ENCODE measurements at regions not wholly inside any gene's neighbourhood (a gene's known extent, or its start where the extent isn't known, plus 50 kb on each side); places are given as distances from the start of the nearest gene placed in this dataset.
"Not testable (repeated sequence)": the region's sequence is repeated elsewhere in the genome, so short reads cannot be mapped to it uniquely, and the experiment has no call there.

DNA sequence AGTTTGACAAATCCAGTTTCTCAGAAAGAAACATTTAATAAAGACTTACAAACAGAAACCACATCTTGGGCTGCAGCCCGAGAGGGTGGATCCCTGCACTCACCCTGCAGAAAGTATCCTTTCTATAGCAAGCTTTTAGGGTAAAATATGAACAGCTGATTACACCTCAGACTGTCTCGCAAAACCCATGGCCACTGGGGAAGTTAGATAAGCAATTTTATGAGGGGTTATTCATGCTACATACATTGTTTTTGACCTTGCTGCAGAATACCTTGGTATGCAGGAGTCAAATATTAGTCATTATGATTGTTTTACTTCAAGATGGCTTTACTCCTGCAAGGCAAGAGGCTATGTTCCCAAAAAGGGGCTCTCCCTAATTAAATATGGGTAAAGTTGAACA, 126.9 kb downstream of the OR2B2 start:
- no peaks in the 10 kb centered on the region for H3K36me3 ChIP-seq (ENCODE audit: control insufficient read depth in 5 of 5, insufficient read depth in 5 of 5, low read length in 5 of 5)
- no peaks in the 10 kb centered on the region for H3K4me1 ChIP-seq (ENCODE audit: control insufficient read depth in 5 of 5, insufficient read depth in 5 of 5, low read length in 5 of 5)
- peaks cover 0 to 4% (median 0%) of the 10 kb centered on the region in 5 donors for H3K27me3 ChIP-seq (ENCODE audit: control insufficient read depth in 5 of 5, insufficient read depth in 4 of 5, low read length in 5 of 5)
- H3K27ac ChIP-seq (ENCODE audit: low read depth, low read length): no peak overlapping the region
- H3K9me3 ChIP-seq (ENCODE audit: control insufficient read depth in 5 of 5, low read length in 5 of 5): no peaks in the 10 kb centered on the region
- no peak overlapping the region for H3K4me3 ChIP-seq (ENCODE audit: low read depth in 1 of 5, low read length in 5 of 5)
- H3K9ac ChIP-seq (ENCODE audit: low read length in 5 of 5): no peak overlapping the region

DNA sequence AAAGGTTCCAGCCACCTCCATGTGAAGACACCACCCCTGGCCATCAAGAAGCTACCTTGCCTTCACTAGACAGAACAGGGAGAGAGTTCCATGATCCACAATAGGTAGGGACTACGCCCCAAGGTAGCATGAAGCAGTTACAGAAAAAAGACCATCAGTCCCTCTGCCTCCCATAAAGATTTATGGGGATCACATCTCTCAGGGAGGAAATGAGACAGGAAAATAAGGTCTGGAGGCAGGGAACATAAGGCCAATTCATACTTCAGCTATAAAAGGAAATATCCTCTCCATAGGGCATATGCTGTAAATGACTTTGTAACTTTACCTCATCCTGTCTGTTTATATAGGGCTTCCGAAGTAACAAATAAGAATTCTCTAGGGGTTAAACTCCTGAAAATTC, 129.4 kb downstream of the OR2B2 start:
- H3K9me3 ChIP-seq (ENCODE audit: control insufficient read depth in 5 of 5, low read length in 5 of 5): no peaks in the 10 kb centered on the region
- H3K27ac ChIP-seq (ENCODE audit: low read depth, low read length): no peak overlapping the region
- H3K36me3 ChIP-seq (ENCODE audit: control insufficient read depth in 5 of 5, insufficient read depth in 5 of 5, low read length in 5 of 5): no peaks in the 10 kb centered on the region
- H3K9ac ChIP-seq (ENCODE audit: low read length in 5 of 5): no peak overlapping the region
- H3K27me3 ChIP-seq (ENCODE audit: control insufficient read depth in 5 of 5, insufficient read depth in 4 of 5, low read length in 5 of 5): peaks cover 0 to 4% (median 0%) of the 10 kb centered on the region in 5 donors
- no peaks in the 10 kb centered on the region for H3K4me1 ChIP-seq (ENCODE audit: control insufficient read depth in 5 of 5, insufficient read depth in 5 of 5, low read length in 5 of 5)
- H3K4me3 ChIP-seq (ENCODE audit: low read depth in 1 of 5, low read length in 5 of 5): no peak overlapping the region

DNA sequence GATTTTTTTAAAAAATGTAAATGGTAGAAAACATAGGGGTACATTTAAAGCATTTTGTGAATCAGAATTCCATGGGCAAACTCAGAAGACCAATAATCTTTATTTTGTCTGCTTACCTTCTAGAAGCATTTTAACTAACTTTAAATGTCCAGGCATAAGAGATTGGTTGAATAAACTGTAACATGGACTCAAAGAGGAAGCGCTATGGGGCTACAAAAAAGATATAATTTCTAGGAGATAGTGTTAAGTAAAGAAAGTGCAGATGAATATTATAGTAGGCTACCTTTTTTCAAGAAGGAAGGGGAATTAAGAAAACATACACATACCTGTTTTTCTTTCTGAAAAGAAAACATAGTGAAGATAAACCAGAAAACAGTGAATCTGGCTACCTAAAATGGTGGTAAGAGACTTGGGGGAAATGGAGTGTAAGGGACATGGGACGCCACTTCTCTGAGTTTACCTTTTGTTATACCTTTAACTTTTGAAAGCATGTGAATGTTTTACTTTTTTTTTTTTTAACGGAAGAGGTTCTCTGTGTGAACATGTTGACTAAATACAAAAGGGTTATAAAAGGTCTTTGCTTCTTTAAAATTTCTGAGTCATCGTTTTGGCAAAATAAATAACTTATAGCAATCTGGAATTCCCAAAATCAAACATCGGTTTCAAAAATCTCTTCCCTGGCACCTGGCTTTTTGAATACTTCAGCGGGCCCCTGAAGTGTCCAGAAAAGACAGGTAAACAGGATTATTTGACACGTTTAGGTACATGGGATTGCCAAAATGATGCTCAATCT, 133.4 kb downstream of the OR2B2 start:
- Histone ChIP-seq H3K4me1 (ENCODE audit: control insufficient read depth in 5 of 5, insufficient read depth in 5 of 5, low read length in 5 of 5) (no peaks in the 10 kb centered on the region), H3K9ac (ENCODE audit: low read length in 5 of 5) (no peak overlapping the region), H3K27ac (ENCODE audit: low read depth, low read length) (no peak overlapping the region), H3K4me3 (ENCODE audit: low read depth in 1 of 5, low read length in 5 of 5) (no peak overlapping the region), H3K36me3 (ENCODE audit: control insufficient read depth in 5 of 5, insufficient read depth in 5 of 5, low read length in 5 of 5) (no peaks in the 10 kb centered on the region), H3K9me3 (ENCODE audit: control insufficient read depth in 5 of 5, low read length in 5 of 5) (no peaks in the 10 kb centered on the region), H3K27me3 (ENCODE audit: control insufficient read depth in 5 of 5, insufficient read depth in 4 of 5, low read length in 5 of 5) (peaks cover 0 to 6% (median 4%) of the 10 kb centered on the region in 5 donors)

DNA sequence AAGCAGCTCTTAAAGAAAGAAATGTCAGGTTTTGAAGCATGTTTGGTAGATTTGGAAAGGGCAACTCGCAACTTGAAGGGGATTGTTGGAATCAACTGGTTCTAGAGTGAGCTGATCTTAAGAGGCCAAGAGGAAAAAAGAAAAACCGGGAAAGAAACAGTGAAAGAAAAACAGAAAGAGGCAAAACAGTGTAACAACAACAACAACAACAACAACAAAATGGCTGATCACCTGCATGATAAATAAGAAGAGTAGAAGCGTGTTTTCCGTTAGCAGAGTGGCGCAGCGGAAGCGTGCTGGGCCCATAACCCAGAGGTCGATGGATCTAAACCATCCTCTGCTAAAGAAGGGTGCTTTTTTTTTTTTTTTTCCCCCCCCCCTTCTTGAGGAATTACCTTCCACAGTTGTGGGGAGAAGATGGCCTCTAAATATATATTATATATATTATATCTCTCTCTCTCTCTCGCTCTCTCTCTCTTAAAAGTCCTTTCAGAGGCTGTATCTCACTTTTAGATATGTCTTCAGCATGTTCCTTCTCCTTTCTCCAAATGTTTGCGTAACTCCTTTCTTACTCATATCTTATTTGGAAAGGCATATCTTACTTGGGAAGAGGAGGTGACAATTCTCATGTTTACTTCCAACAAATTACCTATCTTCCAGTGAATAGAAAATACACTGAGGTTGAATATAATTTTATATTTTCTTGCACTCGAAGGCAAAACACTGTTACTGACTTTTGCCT, 134.4 kb downstream of the OR2B2 start:
- Histone ChIP-seq H3K9me3 (ENCODE audit: control insufficient read depth in 5 of 5, low read length in 5 of 5) (no peaks in the 10 kb centered on the region), H3K27me3 (ENCODE audit: control insufficient read depth in 5 of 5, insufficient read depth in 4 of 5, low read length in 5 of 5) (peaks cover 0 to 6% (median 4%) of the 10 kb centered on the region in 5 donors), H3K27ac (ENCODE audit: low read depth, low read length) (no peak overlapping the region), H3K9ac (ENCODE audit: low read length in 5 of 5) (no peak overlapping the region), H3K4me1 (ENCODE audit: control insufficient read depth in 5 of 5, insufficient read depth in 5 of 5, low read length in 5 of 5) (peaks cover 0 to 3% (median 1%) of the 10 kb centered on the region in 5 donors), H3K36me3 (ENCODE audit: control insufficient read depth in 5 of 5, insufficient read depth in 5 of 5, low read length in 5 of 5) (no peaks in the 10 kb centered on the region), H3K4me3 (ENCODE audit: low read depth in 1 of 5, low read length in 5 of 5) (no peak overlapping the region)

DNA sequence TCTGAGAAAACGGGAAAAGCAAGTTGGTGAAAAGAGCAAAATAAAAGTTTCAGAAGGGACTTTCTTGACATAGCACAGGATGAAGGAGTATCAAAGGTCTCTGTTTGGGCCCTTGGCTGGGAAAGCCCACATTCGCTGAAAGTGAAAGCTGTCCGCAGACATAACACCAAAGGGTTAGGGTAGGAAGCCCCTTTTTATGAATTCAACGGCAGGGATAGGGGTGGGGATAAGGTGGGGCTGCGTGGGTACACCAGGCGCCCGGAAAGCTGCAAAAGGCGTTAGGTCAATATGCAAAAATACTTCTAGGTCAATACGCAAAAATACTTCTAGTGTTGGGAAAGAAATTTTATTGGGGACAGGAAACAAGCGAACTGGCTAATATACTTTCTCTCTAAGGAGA, 135.1 kb downstream of the OR2B2 start:
- no peak overlapping the region for H3K9ac ChIP-seq (ENCODE audit: low read length in 5 of 5)
- peaks cover 0 to 9% (median 8%) of the 10 kb centered on the region in 5 donors for H3K4me1 ChIP-seq (ENCODE audit: control insufficient read depth in 5 of 5, insufficient read depth in 5 of 5, low read length in 5 of 5)
- no peaks in the 10 kb centered on the region for H3K36me3 ChIP-seq (ENCODE audit: control insufficient read depth in 5 of 5, insufficient read depth in 5 of 5, low read length in 5 of 5)
- H3K27me3 ChIP-seq (ENCODE audit: control insufficient read depth in 5 of 5, insufficient read depth in 4 of 5, low read length in 5 of 5): peaks cover 0 to 6% (median 4%) of the 10 kb centered on the region in 5 donors
- no peaks in the 10 kb centered on the region for H3K9me3 ChIP-seq (ENCODE audit: control insufficient read depth in 5 of 5, low read length in 5 of 5)
- H3K27ac ChIP-seq (ENCODE audit: low read depth, low read length): no peak overlapping the region
- H3K4me3 ChIP-seq (ENCODE audit: low read depth in 1 of 5, low read length in 5 of 5): no peak overlapping the region

DNA sequence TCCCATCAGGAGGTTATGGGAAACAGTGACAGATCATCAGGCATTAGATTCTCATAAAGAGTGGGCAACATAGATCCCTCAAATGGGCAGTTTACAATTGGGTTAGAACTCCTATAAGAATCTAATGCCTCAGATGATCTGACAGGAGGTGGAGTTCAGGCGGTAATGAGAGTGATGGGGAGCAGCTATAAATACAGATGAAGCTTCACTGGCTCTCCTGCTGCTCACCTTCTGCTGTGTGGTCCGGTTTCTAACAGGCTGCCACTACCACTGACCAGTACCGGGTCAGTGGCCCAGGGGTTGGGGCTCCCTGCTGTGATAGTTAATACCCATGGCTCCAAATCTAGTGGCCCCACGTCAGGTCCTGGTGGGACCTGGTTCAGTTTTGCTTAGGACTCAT, 135.7 kb downstream of the OR2B2 start:
- Histone ChIP-seq H3K36me3 (ENCODE audit: control insufficient read depth in 5 of 5, insufficient read depth in 5 of 5, low read length in 5 of 5) (no peaks in the 10 kb centered on the region), H3K27me3 (ENCODE audit: control insufficient read depth in 5 of 5, insufficient read depth in 4 of 5, low read length in 5 of 5) (peaks cover 0 to 6% (median 4%) of the 10 kb centered on the region in 5 donors), H3K4me3 (ENCODE audit: low read depth in 1 of 5, low read length in 5 of 5) (no peak overlapping the region), H3K27ac (ENCODE audit: low read depth, low read length) (no peak overlapping the region), H3K9me3 (ENCODE audit: control insufficient read depth in 5 of 5, low read length in 5 of 5) (no peaks in the 10 kb centered on the region), H3K4me1 (ENCODE audit: control insufficient read depth in 5 of 5, insufficient read depth in 5 of 5, low read length in 5 of 5) (peaks cover 0 to 11% (median 10%) of the 10 kb centered on the region in 5 donors), H3K9ac (ENCODE audit: low read length in 5 of 5) (no peak overlapping the region)

DNA sequence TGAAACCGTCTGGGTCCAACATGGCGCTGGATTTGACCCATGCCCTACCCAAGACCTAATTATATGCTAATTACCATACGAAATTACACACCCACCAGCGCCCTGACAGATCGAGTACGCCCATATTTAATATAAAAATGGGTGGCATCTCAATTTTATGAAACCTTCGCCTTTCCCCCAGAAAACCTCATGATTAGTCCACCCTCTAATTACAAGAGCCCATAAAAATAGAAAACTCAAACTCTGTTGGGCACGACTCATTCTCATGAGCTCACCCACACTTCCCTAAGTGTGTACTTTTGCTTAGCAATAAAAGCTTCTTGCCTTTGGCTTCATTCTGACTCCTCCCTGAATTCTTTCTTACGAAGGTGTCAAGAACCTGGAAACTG, 136.4 kb downstream of the OR2B2 start:
- Histone ChIP-seq H3K27me3 (ENCODE audit: control insufficient read depth in 5 of 5, insufficient read depth in 4 of 5, low read length in 5 of 5) (peaks cover 3 to 13% (median 5%) of the 10 kb centered on the region in 5 donors), H3K4me3 (ENCODE audit: low read depth in 1 of 5, low read length in 5 of 5) (no peak overlapping the region), H3K9me3 (ENCODE audit: control insufficient read depth in 5 of 5, low read length in 5 of 5) (no peaks in the 10 kb centered on the region), H3K36me3 (ENCODE audit: control insufficient read depth in 5 of 5, insufficient read depth in 5 of 5, low read length in 5 of 5) (no peaks in the 10 kb centered on the region), H3K4me1 (ENCODE audit: control insufficient read depth in 5 of 5, insufficient read depth in 5 of 5, low read length in 5 of 5) (peaks cover 0 to 11% (median 10%) of the 10 kb centered on the region in 5 donors), H3K27ac (ENCODE audit: low read depth, low read length) (no peak overlapping the region), H3K9ac (ENCODE audit: low read length in 5 of 5) (no peak overlapping the region)

DNA sequence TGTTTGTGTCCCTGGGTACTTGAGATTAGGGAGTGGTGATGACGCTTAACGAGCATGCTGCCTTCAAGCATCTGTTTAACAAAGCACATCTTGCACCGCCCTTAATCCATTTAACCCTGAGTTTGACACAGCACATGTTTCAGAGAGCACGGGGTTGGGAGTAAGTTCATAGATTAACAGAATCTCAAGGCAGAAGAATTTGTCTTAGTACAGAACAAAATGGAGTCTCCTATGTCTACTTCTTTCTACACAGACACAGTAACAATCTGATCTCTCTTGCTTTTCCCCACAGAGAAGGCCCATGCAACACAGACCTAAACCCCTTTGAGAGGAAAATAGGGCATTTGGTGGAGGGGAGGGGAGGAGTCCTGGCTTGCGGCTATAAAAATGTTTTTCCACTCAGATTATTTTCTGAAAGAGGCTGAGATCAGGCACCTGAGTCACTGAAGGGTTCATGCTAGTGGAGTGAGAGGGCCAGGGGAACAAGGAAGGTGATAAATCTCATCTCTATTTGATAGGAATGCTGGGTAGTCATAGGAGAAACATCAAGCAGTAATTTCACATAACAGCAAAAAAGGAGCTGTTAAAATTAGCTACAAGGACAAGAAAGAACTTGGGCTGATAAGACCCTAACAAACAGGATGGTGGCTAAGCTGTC, 136.9 kb downstream of the OR2B2 start:
- not testable (repeated sequence) for H3K9ac ChIP-seq (ENCODE audit: low read length in 5 of 5); H3K36me3 ChIP-seq (ENCODE audit: control insufficient read depth in 5 of 5, insufficient read depth in 5 of 5, low read length in 5 of 5)

DNA sequence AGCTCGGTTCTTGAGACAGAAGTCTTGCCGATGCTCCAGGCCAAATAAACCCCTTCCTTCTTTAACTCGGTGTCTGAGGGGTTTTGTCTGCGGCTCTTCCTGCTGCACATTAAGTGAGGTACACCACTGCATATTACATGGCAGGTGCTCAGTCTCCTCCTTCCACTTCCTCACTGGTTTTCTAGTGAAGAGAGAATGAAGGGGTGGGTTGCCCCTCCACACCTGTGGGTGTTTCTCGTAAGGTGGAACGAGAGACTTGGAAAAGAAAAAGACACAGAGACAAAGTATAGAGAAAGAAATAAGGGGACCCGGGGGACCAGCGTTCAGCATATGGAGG, 138.0 kb downstream of the OR2B2 start:
- H3K36me3 ChIP-seq (ENCODE audit: control insufficient read depth in 5 of 5, insufficient read depth in 5 of 5, low read length in 5 of 5); H3K27ac ChIP-seq (ENCODE audit: low read depth, low read length); H3K9ac ChIP-seq (ENCODE audit: low read length in 5 of 5); H3K4me3 ChIP-seq (ENCODE audit: low read depth in 1 of 5, low read length in 5 of 5); H3K9me3 ChIP-seq (ENCODE audit: control insufficient read depth in 5 of 5, low read length in 5 of 5): not testable (repeated sequence)
- Histone ChIP-seq H3K4me1 (ENCODE audit: control insufficient read depth in 5 of 5, insufficient read depth in 5 of 5, low read length in 5 of 5) (peaks cover 0 to 11% (median 10%) of the 10 kb centered on the region in 5 donors), H3K27me3 (ENCODE audit: control insufficient read depth in 5 of 5, insufficient read depth in 4 of 5, low read length in 5 of 5) (peaks cover 3 to 16% (median 7%) of the 10 kb centered on the region in 5 donors)

More for the DNA sequence above, 136.9 kb downstream of the OR2B2 start:
- not testable (repeated sequence) for H3K27ac ChIP-seq (ENCODE audit: low read depth, low read length); H3K9me3 ChIP-seq (ENCODE audit: control insufficient read depth in 5 of 5, low read length in 5 of 5); H3K4me3 ChIP-seq (ENCODE audit: low read depth in 1 of 5, low read length in 5 of 5)
- peaks cover 3 to 13% (median 5%) of the 10 kb centered on the region in 5 donors for H3K27me3 ChIP-seq (ENCODE audit: control insufficient read depth in 5 of 5, insufficient read depth in 4 of 5, low read length in 5 of 5)
- H3K4me1 ChIP-seq (ENCODE audit: control insufficient read depth in 5 of 5, insufficient read depth in 5 of 5, low read length in 5 of 5): peaks cover 0 to 11% (median 10%) of the 10 kb centered on the region in 5 donors

Data from subcutaneous abdominal adipose tissue (tissue), 5 donors.